OCI-LY3 (cell line): ENCODE measurements at regions not wholly inside any gene's neighbourhood (a gene's known extent, or its start where the extent isn't known, plus 50 kb on each side); places are given as distances from the start of the nearest gene placed in this dataset.

Experiments
- H2AFZ ChIP-seq: fragments of 200-600, 300-600 bp; shearing (Covaris generic); 2 replicates; pipeline ENCODE4 v1.6.0; 2014; ENCODE audit warnings: antibody characterized with exemption, low read depth, low read length
- H3K27ac ChIP-seq: fragments of 200-600, 300-600 bp; sonication (generic); 2 replicates; pipeline ENCODE4 v1.5.1; 2014; ENCODE audit warnings: mild to moderate bottlenecking, low read length, moderate library complexity, mixed read lengths
- H3K27me3 ChIP-seq: fragments of 200-600, 300-600 bp; sonication (generic); 2 replicates; pipeline ENCODE4 v1.6.1; 2014; ENCODE audit warnings: low read depth, low read length, mixed read lengths
- H3K36me3 ChIP-seq: fragments of 200-600, 300-600 bp; sonication (generic); replicated peaks from 2 replicates; pipeline ENCODE3; 2014; ENCODE audit warnings: low read depth, low read length, mixed read lengths
- H3K4me1 ChIP-seq: fragments of 300-600, 200-600 bp; sonication (generic); 2 replicates; pipeline ENCODE4 v1.6.1; 2014; ENCODE audit warnings: low read length, mixed read lengths
- H3K4me2 ChIP-seq: fragments of 200-600, 300-600 bp; sonication (generic); 2 replicates; pipeline ENCODE4 v1.6.1; 2014; ENCODE audit warnings: low read length, mixed read lengths
- H3K4me3 ChIP-seq: fragments of 300-600, 200-600 bp; sonication (generic); 2 replicates; pipeline ENCODE4 v1.5.1; 2014; ENCODE audit warnings: antibody characterized with exemption, mild to moderate bottlenecking, low read length, moderate library complexity
- H3K79me2 ChIP-seq: fragments of 300-600, 200-600 bp; shearing (Covaris generic); 2 replicates; pipeline ENCODE4 v1.6.1; 2014; ENCODE audit warnings: mild to moderate bottlenecking, low read length, mixed read lengths
- H3K9ac ChIP-seq: fragments of 300-600, 200-600 bp; shearing (Covaris generic); 2 replicates; pipeline ENCODE4 v1.6.0; 2014; ENCODE audit warnings: mild to moderate bottlenecking, low read length, moderate library complexity
- H3K9me3 ChIP-seq: fragments of 200-600, 300-600 bp; shearing (Covaris generic); 2 replicates; pipeline ENCODE4 v1.6.1; 2014; ENCODE audit warnings: low read length, mixed read lengths; ENCODE audit not compliant: insufficient read depth
- H4K20me1 ChIP-seq: fragments of 200-600, 300-600 bp; sonication (generic); 2 replicates; pipeline ENCODE4 v1.6.1; 2016; ENCODE audit warnings: low read length, mixed read lengths; ENCODE audit not compliant: insufficient read depth
- CTCF ChIP-seq: fragments of 200-600, 300-600 bp; sonication (generic); IDR thresholded peaks from 2 replicates; pipeline ENCODE4 v1.5.1; 2014; ENCODE audit warnings: antibody characterized with exemption, low read length, low read depth
- EZH2phosphoT487 ChIP-seq: fragments of 200-600 bp; shearing (Covaris generic); IDR thresholded peaks from 2 replicates; pipeline ENCODE4 v1.6.1; 2018; ENCODE audit warnings: antibody characterized with exemption, mixed run types, low read depth

GRCh38 chr20:43263226-43263625, 73.5 kb upstream of the PTPRT start:
- Histone ChIP-seq H3K9ac (no peak overlapping the region), H4K20me1 (no peaks in the 10 kb centered on the region), H3K9me3 (no peaks in the 10 kb centered on the region), H2AFZ (no peak overlapping the region), H3K36me3 (no peaks in the 10 kb centered on the region), H3K27me3 (peaks cover 23% of the 10 kb centered on the region; the same call in 1 of the 2 replicates), H3K4me2 (no peak overlapping the region), H3K27ac (no peak overlapping the region), H3K79me2 (no peaks in the 10 kb centered on the region), H3K4me1 (no peaks in the 10 kb centered on the region), H3K4me3 (no peak overlapping the region)
- no peak for TF ChIP-seq CTCF
- TF ChIP-seq EZH2phosphoT487, result no peak

GRCh38 chr20:43262341-43262740, 72.6 kb upstream of the PTPRT start:
- H2AFZ ChIP-seq, result no peak overlapping the region
- H3K36me3 ChIP-seq, result no peaks in the 10 kb centered on the region
- H3K4me2 ChIP-seq, result no peak overlapping the region
- no peak overlapping the region for H3K27ac ChIP-seq
- H3K4me3 ChIP-seq, result no peak overlapping the region
- no peak overlapping the region for H3K9ac ChIP-seq
- no peaks in the 10 kb centered on the region for H3K9me3 ChIP-seq
- peaks cover 24% of the 10 kb centered on the region; the same call in 1 of the 2 replicates for H3K27me3 ChIP-seq
- H3K4me1 ChIP-seq, result no peaks in the 10 kb centered on the region
- H4K20me1 ChIP-seq, result no peaks in the 10 kb centered on the region
- H3K79me2 ChIP-seq, result no peaks in the 10 kb centered on the region
- TF ChIP-seq EZH2phosphoT487, result no peak
- TF ChIP-seq CTCF, result no peak

GRCh38 chr20:43255877-43256276, 66.2 kb upstream of the PTPRT start:
- H3K79me2 ChIP-seq, result no peaks in the 10 kb centered on the region

GRCh38 chr20:43252761-43253160, 63.1 kb upstream of the PTPRT start:
- H3K4me3 ChIP-seq, result no peak overlapping the region
- no peaks in the 10 kb centered on the region for H3K9me3 ChIP-seq
- H2AFZ ChIP-seq, result no peak overlapping the region
- H3K79me2 ChIP-seq, result no peaks in the 10 kb centered on the region
- H3K27me3 ChIP-seq, result peaks cover 67% of the 10 kb centered on the region
- H3K27ac ChIP-seq, result no peak overlapping the region
- no peaks in the 10 kb centered on the region for H3K36me3 ChIP-seq
- TF ChIP-seq CTCF (no peak), EZH2phosphoT487 (no peak)
- no peaks in the 10 kb centered on the region for H4K20me1 ChIP-seq
- H3K4me1 ChIP-seq, result no peaks in the 10 kb centered on the region
- H3K9ac ChIP-seq, result no peak overlapping the region
- H3K4me2 ChIP-seq, result no peak overlapping the region

More at GRCh38 chr20:43255877-43256276, 66.2 kb upstream of the PTPRT start:
- peaks cover 50% of the 10 kb centered on the region for H3K27me3 ChIP-seq
- H3K4me3 ChIP-seq, result no peak overlapping the region
- H3K27ac ChIP-seq, result no peak overlapping the region
- no peak overlapping the region for H2AFZ ChIP-seq
- no peak for TF ChIP-seq CTCF
- TF ChIP-seq EZH2phosphoT487, result no peak
- H3K4me1 ChIP-seq, result no peaks in the 10 kb centered on the region
- H3K36me3 ChIP-seq, result no peaks in the 10 kb centered on the region
- H4K20me1 ChIP-seq, result no peaks in the 10 kb centered on the region
- H3K9me3 ChIP-seq, result no peaks in the 10 kb centered on the region
- H3K9ac ChIP-seq, result no peak overlapping the region
- no peak overlapping the region for H3K4me2 ChIP-seq
